ENCODE measurements at regions not wholly inside any gene's neighbourhood (a gene's known extent, or its start where the extent isn't known, plus 50 kb on each side); places are given as distances from the start of the nearest gene placed in this dataset.

DNA sequence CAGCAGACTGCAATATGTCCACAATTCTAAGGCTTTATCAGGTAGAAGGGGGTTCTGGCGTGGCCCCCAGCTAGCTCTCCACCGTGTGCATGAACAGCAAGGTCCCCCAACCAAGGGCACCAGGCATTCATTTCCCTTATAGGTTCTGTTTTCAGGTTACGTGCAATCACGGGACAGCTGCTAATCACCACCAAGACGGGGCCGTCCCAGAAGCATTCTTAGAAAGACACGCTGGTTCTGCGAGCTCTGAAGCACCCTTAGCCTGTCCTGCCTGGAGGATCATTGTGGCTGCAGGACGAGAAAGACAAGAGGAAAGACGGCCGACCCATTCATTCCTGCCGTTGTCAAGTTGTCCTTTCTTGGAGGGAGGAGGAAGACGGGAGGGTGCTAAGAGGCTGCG, 302.9 kb downstream of the SOX9 start:
- no peak for TF ChIP-seq EZH2 (IDR thresholded peaks at IDR 0.05; ENCODE audit: borderline replicate concordance)
- TF ChIP-seq, protein P1, sequence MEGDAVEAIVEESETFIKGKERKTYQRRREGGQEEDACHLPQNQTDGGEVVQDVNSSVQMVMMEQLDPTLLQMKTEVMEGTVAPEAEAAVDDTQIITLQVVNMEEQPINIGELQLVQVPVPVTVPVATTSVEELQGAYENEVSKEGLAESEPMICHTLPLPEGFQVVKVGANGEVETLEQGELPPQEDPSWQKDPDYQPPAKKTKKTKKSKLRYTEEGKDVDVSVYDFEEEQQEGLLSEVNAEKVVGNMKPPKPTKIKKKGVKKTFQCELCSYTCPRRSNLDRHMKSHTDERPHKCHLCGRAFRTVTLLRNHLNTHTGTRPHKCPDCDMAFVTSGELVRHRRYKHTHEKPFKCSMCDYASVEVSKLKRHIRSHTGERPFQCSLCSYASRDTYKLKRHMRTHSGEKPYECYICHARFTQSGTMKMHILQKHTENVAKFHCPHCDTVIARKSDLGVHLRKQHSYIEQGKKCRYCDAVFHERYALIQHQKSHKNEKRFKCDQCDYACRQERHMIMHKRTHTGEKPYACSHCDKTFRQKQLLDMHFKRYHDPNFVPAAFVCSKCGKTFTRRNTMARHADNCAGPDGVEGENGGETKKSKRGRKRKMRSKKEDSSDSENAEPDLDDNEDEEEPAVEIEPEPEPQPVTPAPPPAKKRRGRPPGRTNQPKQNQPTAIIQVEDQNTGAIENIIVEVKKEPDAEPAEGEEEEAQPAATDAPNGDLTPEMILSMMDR (IDR thresholded peaks at IDR 0.05; ENCODE audit: poor library complexity) = no peak
